HG03521 (cell line): ENCODE measurements at regions not wholly inside any gene's neighbourhood (a gene's known extent, or its start where the extent isn't known, plus 50 kb on each side); places are given as distances from the start of the nearest gene placed in this dataset.

Experiments used
- ATAC-seq: cut with Tn5 transposase; IDR thresholded peaks from one replicate; pipeline ENCODE4 v1.9.1; 2021; ENCODE audit warnings: mild to moderate bottlenecking, moderate library complexity; ENCODE audit not compliant: unreplicated experiment

GRCh38 chr4:133891011-133891410, 310.6 kb downstream of the PABPC4L start:
- no peak for ATAC-seq

GRCh38 chr4:133887723-133888122, 313.9 kb downstream of the PABPC4L start:
- ATAC-seq, result no peak

- ATAC-seq, result no peak
Observed at GRCh38 chr4:133869486-133869885, 332.1 kb downstream of the PABPC4L start.

GRCh38 chr4:133868856-133869255, 332.7 kb downstream of the PABPC4L start:
- ATAC-seq, result no peak

- ATAC-seq, result no peak
Observed at GRCh38 chr4:133866328-133866699, 335.3 kb downstream of the PABPC4L start.

- ATAC-seq, result no peak
Observed at GRCh38 chr4:133865612-133866327, 335.8 kb downstream of the PABPC4L start.

GRCh38 chr4:133863153-133863552, 338.4 kb downstream of the PABPC4L start:
- ATAC-seq, result no peak

GRCh38 chr4:133856731-133857355, 344.7 kb downstream of the PABPC4L start:
- ATAC-seq, result no peak

- no peak for ATAC-seq
Observed at GRCh38 chr4:133855001-133855400, 346.6 kb downstream of the PABPC4L start.

GRCh38 chr4:133839326-133839725, 362.3 kb downstream of the PABPC4L start:
- no peak for ATAC-seq

- no peak for ATAC-seq
Observed at GRCh38 chr4:133823177-133823576, 378.4 kb downstream of the PABPC4L start.

GRCh38 chr4:133812954-133813353, 388.6 kb downstream of the PABPC4L start:
- no peak for ATAC-seq

GRCh38 chr4:133812236-133812635, 389.4 kb downstream of the PABPC4L start:
- no peak for ATAC-seq

- ATAC-seq, result no peak
Observed at GRCh38 chr4:133808151-133808550, 393.4 kb downstream of the PABPC4L start.

- ATAC-seq, result no peak
Observed at GRCh38 chr4:133803341-133803740, 398.2 kb downstream of the PABPC4L start.

GRCh38 chr4:133802359-133803140, 399.0 kb downstream of the PABPC4L start:
- ATAC-seq, result no peak

- ATAC-seq, result no peak
Observed at GRCh38 chr4:133801883-133802282, 399.7 kb downstream of the PABPC4L start.

GRCh38 chr4:133800966-133801365, 400.6 kb downstream of the PABPC4L start:
- no peak for ATAC-seq

- no peak for ATAC-seq
Observed at GRCh38 chr4:133799717-133800315, 401.8 kb downstream of the PABPC4L start.

GRCh38 chr4:133777661-133778060, 423.9 kb downstream of the PABPC4L start:
- ATAC-seq, result no peak

- ATAC-seq, result no peak
Observed at GRCh38 chr4:133776961-133777360, 424.6 kb downstream of the PABPC4L start.
